Lower lobe of right lung (tissue), 2 donors: ENCODE measurements at regions not wholly inside any gene's neighbourhood (a gene's known extent, or its start where the extent isn't known, plus 50 kb on each side); places are given as distances from the start of the nearest gene placed in this dataset.

Experiments used
- ATAC-seq, 2 donors: fragments of 200-7000 bp; cut with Tn5 transposase; one replicate each; pipeline ENCODE4 v1.9.1; 2020 to 2022; ENCODE audit warnings: mild to moderate bottlenecking in 2 of 2, moderate library complexity in 2 of 2
- DNase-seq: peaks from one replicate; pipeline ENCODE4 v3.0.0-alpha.2; 2020
- H3K27ac ChIP-seq: fragments of 200-600 bp; one replicate; pipeline ENCODE4 v1.8.0; 2022
- H3K27me3 ChIP-seq: fragments of 200-600 bp; one replicate; pipeline ENCODE4 v1.8.0; 2022; ENCODE audit warnings: low read depth
- H3K36me3 ChIP-seq: fragments of 200-600 bp; one replicate; pipeline ENCODE4 v1.8.0; 2022; ENCODE audit warnings: mild to moderate bottlenecking
- H3K4me1 ChIP-seq: fragments of 200-600 bp; one replicate; pipeline ENCODE4 v1.8.0; 2022
- H3K4me3 ChIP-seq: fragments of 200-600 bp; one replicate; pipeline ENCODE4 v1.8.0; 2022; ENCODE audit warnings: mild to moderate bottlenecking
- H3K9me3 ChIP-seq: fragments of 200-600 bp; one replicate; pipeline ENCODE4 v1.8.0; 2022
- CTCF ChIP-seq: fragments of 200-600 bp; IDR thresholded peaks from one replicate; pipeline ENCODE4 v1.8.0; 2022; ENCODE audit warnings: antibody characterized with exemption, mild to moderate bottlenecking
- intact Hi-C: fragments of 100-400 bp; cut with DNase I; formaldehyde crosslinking; loops from one replicate; pipeline ENCODE4 v1.11.0; 2022
- donor health status: DM: no; HTN: yes; CAD: no; lungs with severe emphysema.

- no peak overlapping the region for H3K27ac ChIP-seq
- no peak for DNase-seq
- no peak for ATAC-seq
- H3K27me3 ChIP-seq = peaks cover 10% of the 10 kb centered on the region
- H3K9me3 ChIP-seq = no peaks in the 10 kb centered on the region
- intact Hi-C loops = no loop called here
- TF ChIP-seq CTCF = no peak
- H3K4me3 ChIP-seq = no peak overlapping the region
- H3K36me3 ChIP-seq = no peaks in the 10 kb centered on the region
- peaks cover 4% of the 10 kb centered on the region for H3K4me1 ChIP-seq
Measured at GRCh38 chr6:168136622-168137021, 57.6 kb upstream of the FRMD1 start.

DNA sequence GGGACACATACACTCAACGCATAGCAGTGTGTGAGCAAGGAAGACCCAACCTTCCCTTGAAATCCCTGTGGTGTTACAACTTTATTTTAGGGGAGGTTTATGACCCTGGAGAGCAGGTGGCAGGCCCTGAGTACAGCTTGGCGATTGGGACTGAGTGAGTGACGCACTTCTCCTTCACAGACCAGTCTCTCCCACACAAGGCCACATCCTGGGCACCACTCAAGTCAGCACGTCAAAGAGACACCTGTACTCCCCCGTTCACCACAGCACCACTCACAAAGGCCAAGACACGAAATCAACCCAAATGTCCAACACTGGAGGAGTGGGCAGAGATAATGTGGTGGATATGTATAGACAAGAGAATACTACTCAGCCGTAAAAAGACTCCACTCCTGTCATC, 57.0 kb upstream of the FRMD1 start:
- H3K27ac ChIP-seq = no peak overlapping the region
- no peak overlapping the region for H3K4me3 ChIP-seq
- ATAC-seq = no peak
- H3K27me3 ChIP-seq = peaks cover 11% of the 10 kb centered on the region
- TF ChIP-seq CTCF = no peak
- H3K4me1 ChIP-seq = peaks cover 4% of the 10 kb centered on the region
- intact Hi-C loops = no loop called here
- DNase-seq = no peak
- H3K36me3 ChIP-seq = no peaks in the 10 kb centered on the region
- no peaks in the 10 kb centered on the region for H3K9me3 ChIP-seq

DNA sequence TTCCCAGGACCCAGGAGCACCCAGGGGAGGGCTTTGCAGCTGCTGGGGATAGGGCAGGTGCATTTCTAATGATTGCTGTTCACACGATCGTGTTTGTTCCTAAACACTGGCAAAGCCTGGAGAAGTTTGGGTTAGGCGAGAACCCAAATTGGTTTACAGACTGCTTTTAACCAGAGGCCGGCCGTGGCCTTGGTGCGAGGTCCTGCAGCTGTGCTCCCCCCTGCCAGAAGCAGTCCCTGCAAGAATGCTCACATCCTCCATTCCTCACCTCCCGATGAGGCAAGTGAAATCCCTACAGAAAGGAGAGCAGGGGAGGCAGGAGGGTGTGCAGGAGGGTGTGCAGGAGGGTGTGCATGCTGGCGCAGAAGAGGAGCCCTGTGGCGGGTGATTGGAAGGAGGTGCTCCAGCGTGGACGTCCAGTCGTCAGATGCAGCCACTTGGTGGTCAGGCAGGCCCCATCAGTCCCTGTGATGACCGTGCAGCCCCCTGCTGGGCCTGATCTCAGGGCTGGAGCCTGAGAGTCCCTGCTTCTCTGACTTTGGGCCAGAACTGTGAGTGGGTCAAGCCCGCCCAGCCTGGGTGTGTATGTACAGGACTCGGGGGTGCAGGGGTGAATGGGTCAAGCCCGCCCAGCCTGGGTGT, 55.7 kb upstream of the FRMD1 start:
- DNase-seq (no peak), ATAC-seq (no peak)
- H3K4me1 ChIP-seq = peaks cover 4% of the 10 kb centered on the region
- H3K27me3 ChIP-seq = peaks cover 11% of the 10 kb centered on the region
- H3K4me3 ChIP-seq = no peak overlapping the region
- no peaks in the 10 kb centered on the region for H3K36me3 ChIP-seq
- no peaks in the 10 kb centered on the region for H3K9me3 ChIP-seq
- TF ChIP-seq CTCF = no peak
- no peak overlapping the region for H3K27ac ChIP-seq
- intact Hi-C loops = loop anchor here (5.0 kb wide), 1 partner anchor 222 kb away; no protein-coding TSS in a partner anchor

DNA sequence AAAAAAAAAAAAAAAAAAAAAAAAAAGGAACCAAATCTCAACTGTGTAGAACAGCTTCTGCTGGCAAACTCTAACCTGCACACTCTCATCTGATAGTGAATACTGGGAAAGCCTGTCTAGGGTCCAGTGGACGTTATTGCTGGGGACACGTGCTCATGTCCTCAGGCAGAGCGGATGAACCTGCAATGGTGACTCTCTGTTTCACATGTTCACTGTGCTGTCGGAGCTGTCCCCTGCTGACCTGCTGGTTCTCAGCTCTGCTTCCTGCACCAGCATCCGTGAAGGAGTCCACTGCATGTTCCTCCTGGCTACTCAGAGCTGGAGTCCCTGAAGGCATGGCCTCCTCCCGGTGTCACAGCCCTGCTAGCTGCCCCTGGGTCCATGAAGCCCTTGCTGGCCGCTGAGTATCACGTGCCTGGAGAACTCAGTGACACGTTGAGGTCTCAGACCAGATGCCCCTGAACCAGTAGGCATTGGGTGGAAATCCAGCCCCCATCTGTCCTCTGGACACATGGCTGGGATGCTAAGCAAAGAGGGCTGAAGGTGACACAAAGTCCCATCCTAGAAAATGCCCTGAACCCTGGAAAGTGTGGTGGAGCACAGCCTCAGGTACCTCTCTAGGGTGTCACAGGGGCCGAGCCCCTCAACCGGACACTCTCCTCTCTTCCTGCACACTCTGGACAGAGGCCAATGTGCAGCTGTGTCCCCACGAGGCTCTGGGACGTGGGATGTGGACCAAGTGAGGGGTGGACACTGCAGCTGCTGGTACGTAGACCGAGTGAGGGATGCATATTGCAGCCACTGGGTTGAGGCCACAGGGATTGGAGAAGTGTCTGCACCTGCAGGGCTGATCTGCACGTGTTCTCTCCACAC, 54.9 kb upstream of the FRMD1 start:
- H3K27me3 ChIP-seq = peaks cover 11% of the 10 kb centered on the region
- ATAC-seq (no peak), DNase-seq (no peak)
- peak overlapping the region; percentile 43 for H3K4me3 ChIP-seq
- intact Hi-C loops = loop anchor here (5.0 kb wide), 1 partner anchor 222 kb away; no protein-coding TSS in a partner anchor
- H3K4me1 ChIP-seq = peaks cover 4% of the 10 kb centered on the region
- no peaks in the 10 kb centered on the region for H3K36me3 ChIP-seq
- H3K27ac ChIP-seq = no peak overlapping the region
- no peaks in the 10 kb centered on the region for H3K9me3 ChIP-seq
- TF ChIP-seq CTCF = no peak

DNA sequence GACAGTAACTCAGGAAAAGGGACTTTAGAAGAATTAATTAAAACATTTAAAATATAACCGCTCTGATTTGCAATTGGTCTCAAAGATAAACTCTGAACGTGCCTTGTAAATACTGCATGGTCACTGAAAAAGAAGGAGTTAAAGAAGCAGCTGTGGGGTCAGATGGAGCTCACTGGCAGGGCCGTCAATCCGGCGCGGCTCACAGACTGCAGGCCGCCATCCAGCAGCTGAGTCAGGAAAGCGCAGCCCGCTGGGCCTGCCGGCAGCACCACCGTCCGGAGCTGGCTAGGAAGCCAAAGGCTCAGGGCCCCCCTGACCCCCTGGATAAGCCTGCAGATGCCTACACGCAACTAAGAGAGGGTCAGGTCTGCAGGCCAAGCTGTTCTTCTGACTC, 54.2 kb upstream of the FRMD1 start:
- intact Hi-C loops = loop anchor here (5.0 kb wide), 1 partner anchor 221 kb away; no protein-coding TSS in a partner anchor
- Histone ChIP-seq H3K4me3 (peak overlapping the region; percentile 43), H3K9me3 (no peaks in the 10 kb centered on the region), H3K4me1 (peaks cover 4% of the 10 kb centered on the region), H3K36me3 (no peaks in the 10 kb centered on the region), H3K27ac (no peak overlapping the region), H3K27me3 (peaks cover 11% of the 10 kb centered on the region)
- TF ChIP-seq CTCF = no peak
- DNase-seq (no peak), ATAC-seq (peak; percentile 22 to 28)
